ENCODE measurements at regions not wholly inside any gene's neighbourhood (a gene's known extent, or its start where the extent isn't known, plus 50 kb on each side); places are given as distances from the start of the nearest gene placed in this dataset.

- H3K9me3 ChIP-seq = no peaks in the 10 kb centered on the region
- H3K36me3 ChIP-seq = no peaks in the 10 kb centered on the region
- intact Hi-C loops (cut with DNase I) = no loop called here
- no peaks in the 10 kb centered on the region for H3K4me1 ChIP-seq
- TF ChIP-seq, protein P1, sequence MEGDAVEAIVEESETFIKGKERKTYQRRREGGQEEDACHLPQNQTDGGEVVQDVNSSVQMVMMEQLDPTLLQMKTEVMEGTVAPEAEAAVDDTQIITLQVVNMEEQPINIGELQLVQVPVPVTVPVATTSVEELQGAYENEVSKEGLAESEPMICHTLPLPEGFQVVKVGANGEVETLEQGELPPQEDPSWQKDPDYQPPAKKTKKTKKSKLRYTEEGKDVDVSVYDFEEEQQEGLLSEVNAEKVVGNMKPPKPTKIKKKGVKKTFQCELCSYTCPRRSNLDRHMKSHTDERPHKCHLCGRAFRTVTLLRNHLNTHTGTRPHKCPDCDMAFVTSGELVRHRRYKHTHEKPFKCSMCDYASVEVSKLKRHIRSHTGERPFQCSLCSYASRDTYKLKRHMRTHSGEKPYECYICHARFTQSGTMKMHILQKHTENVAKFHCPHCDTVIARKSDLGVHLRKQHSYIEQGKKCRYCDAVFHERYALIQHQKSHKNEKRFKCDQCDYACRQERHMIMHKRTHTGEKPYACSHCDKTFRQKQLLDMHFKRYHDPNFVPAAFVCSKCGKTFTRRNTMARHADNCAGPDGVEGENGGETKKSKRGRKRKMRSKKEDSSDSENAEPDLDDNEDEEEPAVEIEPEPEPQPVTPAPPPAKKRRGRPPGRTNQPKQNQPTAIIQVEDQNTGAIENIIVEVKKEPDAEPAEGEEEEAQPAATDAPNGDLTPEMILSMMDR (IDR thresholded peaks at IDR 0.05) = no peak
- DNase-seq = no peak
- no peaks in the 10 kb centered on the region for H3K27me3 ChIP-seq
- H3K27ac ChIP-seq = no peak overlapping the region
- H3K4me3 ChIP-seq = no peak overlapping the region
- no peak for ATAC-seq
These were observed 1062.5 kb upstream of the PCDH9 start for GRCh38 chr13:68292601-68293000.

DNA sequence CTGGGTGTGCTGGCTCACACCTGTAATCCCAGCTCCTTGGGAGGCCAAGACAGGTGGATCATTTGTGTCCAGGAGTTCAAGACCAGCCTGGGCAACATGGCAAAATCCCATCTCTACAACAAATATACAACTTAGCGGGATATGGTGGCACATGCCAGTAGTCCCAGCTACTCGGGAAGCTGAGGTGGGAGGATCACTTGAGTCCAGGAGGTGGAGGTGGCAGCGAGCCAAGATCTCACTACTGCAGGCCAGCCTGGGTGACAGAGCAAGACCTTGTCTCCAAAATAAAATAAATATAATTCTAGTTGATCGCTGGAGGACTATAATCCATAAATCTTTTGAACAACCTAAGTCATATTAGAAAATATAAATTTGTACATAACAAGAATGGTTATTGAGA, 1061.5 kb upstream of the PCDH9 start:
- Histone ChIP-seq H3K9me3 (no peaks in the 10 kb centered on the region), H3K4me3 (no peak overlapping the region), H3K36me3 (no peaks in the 10 kb centered on the region), H3K27me3 (no peaks in the 10 kb centered on the region), H3K27ac (no peak overlapping the region), H3K4me1 (no peaks in the 10 kb centered on the region)
- DNase-seq (no peak), ATAC-seq (no peak)
- intact Hi-C loops (cut with DNase I) = no loop called here
- TF ChIP-seq, protein P1 (IDR thresholded peaks at IDR 0.05) = no peak

- TF ChIP-seq, protein P1 (IDR thresholded peaks at IDR 0.05) = no peak
- H3K9me3 ChIP-seq = no peaks in the 10 kb centered on the region
- H3K27ac ChIP-seq = no peak overlapping the region
- H3K36me3 ChIP-seq = no peaks in the 10 kb centered on the region
- no peaks in the 10 kb centered on the region for H3K27me3 ChIP-seq
- DNase-seq (no peak), ATAC-seq (no peak)
- no peak overlapping the region for H3K4me3 ChIP-seq
- no peaks in the 10 kb centered on the region for H3K4me1 ChIP-seq
- intact Hi-C loops (cut with DNase I) = no loop called here
These were observed 1045.6 kb upstream of the PCDH9 start for GRCh38 chr13:68275758-68276157.

DNA sequence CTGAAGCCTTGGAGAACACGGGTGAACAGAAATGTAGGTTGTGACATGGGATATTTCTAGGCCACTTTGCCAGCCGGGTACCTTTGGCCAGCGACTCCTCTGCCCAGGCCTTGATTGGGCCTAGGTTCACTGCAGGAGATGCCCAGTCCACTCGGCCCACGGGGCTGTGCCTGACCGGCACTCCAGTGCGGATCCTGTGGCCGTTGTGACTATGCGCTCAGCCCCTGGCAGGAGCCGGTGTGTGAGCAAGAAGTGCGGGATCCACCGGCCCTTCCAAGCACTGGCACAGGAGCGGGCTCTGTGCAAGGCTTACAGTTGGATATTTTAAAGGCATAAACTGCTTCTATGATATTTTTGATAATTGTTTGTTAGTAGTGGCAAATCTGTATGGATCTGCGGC, 1042.5 kb upstream of the PCDH9 start:
- DNase-seq = no peak
- Histone ChIP-seq H3K4me3 (no peak overlapping the region), H3K27me3 (no peaks in the 10 kb centered on the region), H3K4me1 (no peaks in the 10 kb centered on the region), H3K36me3 (no peaks in the 10 kb centered on the region), H3K27ac (no peak overlapping the region), H3K9me3 (no peaks in the 10 kb centered on the region)
- TF ChIP-seq, protein P1 (IDR thresholded peaks at IDR 0.05) = no peak
- intact Hi-C loops (cut with DNase I) = no loop called here
- ATAC-seq = peak; percentile 31

- ATAC-seq = no peak
- no peak for DNase-seq
- H3K9me3 ChIP-seq = no peaks in the 10 kb centered on the region
- no peak overlapping the region for H3K27ac ChIP-seq
- no peaks in the 10 kb centered on the region for H3K36me3 ChIP-seq
- intact Hi-C loops (cut with DNase I) = no loop called here
- H3K27me3 ChIP-seq = no peaks in the 10 kb centered on the region
- H3K4me1 ChIP-seq = no peaks in the 10 kb centered on the region
- TF ChIP-seq, protein P1 (IDR thresholded peaks at IDR 0.05) = no peak
- no peak overlapping the region for H3K4me3 ChIP-seq
These were observed 1034.6 kb upstream of the PCDH9 start for GRCh38 chr13:68264692-68265091.

DNA sequence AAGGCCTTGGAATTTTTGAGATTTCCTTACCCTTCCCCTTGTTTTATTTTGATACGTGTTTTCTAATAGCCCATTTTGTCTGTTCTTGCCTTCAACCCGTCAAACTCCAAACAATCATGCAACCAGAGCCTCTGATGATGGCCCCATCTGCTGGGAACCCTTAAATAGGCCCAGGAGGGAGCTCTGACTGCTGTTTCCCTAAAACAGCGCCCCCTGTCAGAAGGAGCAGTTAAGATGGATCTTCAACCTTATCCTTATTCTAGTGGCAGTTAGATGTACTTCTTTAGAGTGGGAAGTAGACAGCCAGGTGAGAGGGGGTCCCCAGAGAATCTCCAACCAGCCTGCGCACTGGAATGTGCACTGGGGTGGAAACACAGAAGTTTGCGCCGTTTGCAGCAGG, 1031.0 kb upstream of the PCDH9 start:
- no peak overlapping the region for H3K27ac ChIP-seq
- H3K36me3 ChIP-seq = no peaks in the 10 kb centered on the region
- no peak overlapping the region for H3K4me3 ChIP-seq
- H3K9me3 ChIP-seq = no peaks in the 10 kb centered on the region
- DNase-seq = no peak
- intact Hi-C loops (cut with DNase I) = no loop called here
- H3K27me3 ChIP-seq = no peaks in the 10 kb centered on the region
- TF ChIP-seq, protein P1 (IDR thresholded peaks at IDR 0.05) = no peak
- no peaks in the 10 kb centered on the region for H3K4me1 ChIP-seq
- ATAC-seq = no peak
